ENCODE measurements at regions not wholly inside any gene's neighbourhood (a gene's known extent, or its start where the extent isn't known, plus 50 kb on each side); places are given as distances from the start of the nearest gene placed in this dataset.

DNA sequence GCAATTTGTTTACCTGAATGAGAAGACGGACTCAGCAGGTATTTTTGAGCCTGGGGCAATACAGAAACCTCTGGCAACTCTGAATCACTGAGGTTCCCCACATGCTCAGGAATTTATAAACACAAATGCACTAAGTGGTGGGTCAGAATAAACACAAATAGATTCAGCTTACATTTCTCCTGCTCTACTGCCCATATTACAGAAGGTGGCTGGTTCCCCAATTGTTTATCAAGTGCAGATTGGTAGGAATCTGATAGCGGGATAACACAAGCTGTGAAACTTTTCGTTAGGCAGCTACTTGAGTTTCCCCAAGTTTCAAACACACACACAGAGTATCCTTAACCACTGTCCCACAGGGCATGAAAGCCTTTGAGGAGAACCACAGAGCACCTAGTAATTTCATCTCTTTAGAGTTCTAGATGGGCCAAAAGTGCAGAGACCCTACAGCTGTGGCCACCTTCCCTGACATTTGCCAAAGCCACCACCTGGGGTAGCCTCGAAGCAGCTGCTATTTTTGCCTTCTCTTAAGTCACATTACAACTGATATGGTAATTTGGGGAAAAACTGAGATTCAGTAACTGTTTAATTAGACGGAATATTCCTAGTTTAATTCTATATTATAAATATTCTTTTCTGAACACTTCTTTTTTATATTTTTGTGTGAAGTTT, 204.2 kb upstream of the PTCHD4 start:
- no peaks in the 10 kb centered on the region for H3K36me3 ChIP-seq (ENCODE audit: insufficient read depth, low read length)
- H3K27me3 ChIP-seq (ENCODE audit: insufficient read depth, low read length, poor library complexity, severe bottlenecking), result no peaks in the 10 kb centered on the region
- CTCF ChIA-PET, result no interaction called here
- no peaks in the 10 kb centered on the region for H3K36me3 Mint-ChIP-seq
- H3K4me3 Mint-ChIP-seq, result no peak overlapping the region
- no peaks in the 10 kb centered on the region for H3K4me1 Mint-ChIP-seq
- no peak overlapping the region for H3K27ac Mint-ChIP-seq
- POLR2A ChIA-PET, result no interaction called here
- H3K4me1 ChIP-seq (ENCODE audit: insufficient read depth, low read length), result no peaks in the 10 kb centered on the region
- H3K4me3 ChIP-seq (ENCODE audit: low read length), result no peak overlapping the region
- DNase-seq, result no peak
- H3K9me3 Mint-ChIP-seq, result peaks cover 0 to 23% (median 4%) of the 10 kb centered on the region in 5 donors
- H3K9me3 ChIP-seq (ENCODE audit: low read length), result no peaks in the 10 kb centered on the region
- H3K27me3 Mint-ChIP-seq, result no peaks in the 10 kb centered on the region
- no peak overlapping the region for H3K27ac ChIP-seq (ENCODE audit: low read depth, low read length)

DNA sequence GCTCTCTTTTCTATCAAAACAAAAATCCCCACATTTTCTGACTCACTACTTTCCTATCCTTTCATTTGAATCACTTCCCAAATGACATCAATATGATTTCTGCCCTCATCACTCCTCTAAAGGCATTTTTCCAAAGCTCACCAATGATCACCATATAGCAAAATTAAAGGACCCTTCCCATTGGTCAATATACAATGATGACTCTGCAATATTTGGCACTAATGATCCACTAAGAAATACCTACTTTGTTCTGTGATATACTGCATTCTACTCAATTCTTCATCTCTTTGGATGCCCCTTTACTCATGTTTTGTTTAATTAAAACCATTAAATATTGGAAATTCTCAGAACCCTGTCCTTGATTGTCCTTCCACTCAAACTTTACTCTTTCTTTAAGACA, 200.3 kb upstream of the PTCHD4 start:
- Mint-ChIP-seq H3K27ac (no peak overlapping the region), H3K9me3 (peaks cover 0 to 20% (median 5%) of the 10 kb centered on the region in 5 donors), H3K4me3 (no peak overlapping the region), H3K4me1 (no peaks in the 10 kb centered on the region), H3K36me3 (no peaks in the 10 kb centered on the region), H3K27me3 (no peaks in the 10 kb centered on the region)
- ChIA-PET CTCF (no interaction called here), POLR2A (no interaction called here)
- Histone ChIP-seq H3K36me3 (ENCODE audit: insufficient read depth, low read length) (no peaks in the 10 kb centered on the region), H3K9me3 (ENCODE audit: low read length) (no peaks in the 10 kb centered on the region), H3K4me1 (ENCODE audit: insufficient read depth, low read length) (no peaks in the 10 kb centered on the region), H3K27ac (ENCODE audit: low read depth, low read length) (no peak overlapping the region), H3K4me3 (ENCODE audit: low read length) (no peak overlapping the region), H3K27me3 (ENCODE audit: insufficient read depth, low read length, poor library complexity, severe bottlenecking) (no peaks in the 10 kb centered on the region)
- DNase-seq, result no peak

DNA sequence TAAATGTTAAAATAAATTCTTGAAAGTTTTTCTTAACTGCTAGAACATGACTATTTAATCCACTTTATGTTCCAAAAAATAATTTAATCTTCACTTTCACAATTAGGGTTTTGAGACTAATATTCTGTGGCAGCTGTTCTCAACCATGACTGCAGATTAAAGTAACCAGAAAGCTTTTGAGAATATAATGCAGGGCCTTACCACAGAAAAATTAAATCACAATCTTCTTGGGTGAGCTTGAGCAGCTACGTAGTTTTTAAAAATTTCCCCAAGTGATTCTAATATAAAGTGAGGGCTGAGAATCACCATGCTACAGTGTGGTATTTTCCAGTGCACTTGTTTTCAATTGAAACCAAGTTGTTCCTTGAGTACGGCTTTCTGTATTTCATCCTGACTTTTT, 196.6 kb upstream of the PTCHD4 start:
- H3K27me3 Mint-ChIP-seq, result no peaks in the 10 kb centered on the region
- H3K9me3 Mint-ChIP-seq, result peaks cover 2 to 22% (median 5%) of the 10 kb centered on the region in 5 donors
- DNase-seq, result no peak
- H3K27me3 ChIP-seq (ENCODE audit: insufficient read depth, low read length, poor library complexity, severe bottlenecking), result no peaks in the 10 kb centered on the region
- no peaks in the 10 kb centered on the region for H3K36me3 ChIP-seq (ENCODE audit: insufficient read depth, low read length)
- no peak overlapping the region for H3K27ac ChIP-seq (ENCODE audit: low read depth, low read length)
- H3K36me3 Mint-ChIP-seq, result no peaks in the 10 kb centered on the region
- H3K4me3 Mint-ChIP-seq, result no peak overlapping the region
- POLR2A ChIA-PET, result no interaction called here
- CTCF ChIA-PET, result no interaction called here
- no peaks in the 10 kb centered on the region for H3K9me3 ChIP-seq (ENCODE audit: low read length)
- no peak overlapping the region for H3K27ac Mint-ChIP-seq
- no peak overlapping the region for H3K4me3 ChIP-seq (ENCODE audit: low read length)
- H3K4me1 Mint-ChIP-seq, result no peaks in the 10 kb centered on the region
- H3K4me1 ChIP-seq (ENCODE audit: insufficient read depth, low read length), result no peaks in the 10 kb centered on the region

DNA sequence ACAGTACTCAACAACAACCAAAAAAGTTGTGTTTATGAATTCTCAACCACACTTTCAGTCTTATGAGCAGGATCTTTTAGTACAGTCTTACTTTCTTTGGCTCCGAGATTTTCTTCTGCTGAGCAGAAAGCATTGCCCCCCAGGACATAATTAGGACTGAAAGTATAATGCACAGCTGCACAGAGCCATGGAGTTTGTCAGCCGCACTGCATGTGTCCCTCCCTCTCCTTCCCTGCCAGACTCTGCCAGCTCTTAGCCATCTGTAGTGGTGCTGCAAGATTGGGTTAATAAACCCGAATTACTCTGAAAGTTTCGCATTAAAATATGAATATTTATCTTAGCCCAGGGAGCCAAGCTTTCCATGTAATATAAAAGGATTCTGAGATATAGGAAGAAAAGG, 179.6 kb upstream of the PTCHD4 start:
- Histone ChIP-seq H3K4me1 (ENCODE audit: insufficient read depth, low read length) (no peaks in the 10 kb centered on the region), H3K36me3 (ENCODE audit: insufficient read depth, low read length) (no peaks in the 10 kb centered on the region), H3K27me3 (ENCODE audit: insufficient read depth, low read length, poor library complexity, severe bottlenecking) (no peaks in the 10 kb centered on the region), H3K4me3 (ENCODE audit: low read length) (no peak overlapping the region), H3K9me3 (ENCODE audit: low read length) (no peaks in the 10 kb centered on the region), H3K27ac (ENCODE audit: low read depth, low read length) (no peak overlapping the region)
- H3K9me3 Mint-ChIP-seq, result peaks cover 9 to 33% (median 15%) of the 10 kb centered on the region in 5 donors
- H3K27ac Mint-ChIP-seq, result no peak overlapping the region
- ChIA-PET POLR2A (no interaction called here), CTCF (no interaction called here)
- no peak overlapping the region for H3K4me3 Mint-ChIP-seq
- no peaks in the 10 kb centered on the region for H3K36me3 Mint-ChIP-seq
- no peaks in the 10 kb centered on the region for H3K27me3 Mint-ChIP-seq
- no peak for DNase-seq
- no peaks in the 10 kb centered on the region for H3K4me1 Mint-ChIP-seq

DNA sequence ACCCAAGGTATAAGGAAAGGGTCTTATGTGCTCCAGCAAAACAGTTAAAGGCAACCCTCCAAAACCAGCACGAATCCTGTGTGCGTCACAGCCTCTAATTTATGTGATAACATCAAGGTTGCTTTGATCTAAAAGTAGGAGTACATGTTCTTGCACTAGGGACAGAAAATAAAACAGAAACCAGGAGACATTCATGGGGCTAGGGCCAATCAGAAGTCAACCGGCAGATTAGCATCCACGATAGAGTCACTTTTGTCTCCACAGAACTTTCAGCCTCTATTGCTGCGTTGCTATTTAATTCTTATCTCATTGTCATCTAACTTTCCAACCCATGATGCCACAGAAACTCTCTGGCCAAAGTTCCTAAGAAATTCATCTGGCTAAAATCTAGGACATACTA, 178.8 kb upstream of the PTCHD4 start:
- Histone ChIP-seq H3K27me3 (ENCODE audit: insufficient read depth, low read length, poor library complexity, severe bottlenecking) (no peaks in the 10 kb centered on the region), H3K27ac (ENCODE audit: low read depth, low read length) (no peak overlapping the region), H3K4me3 (ENCODE audit: low read length) (no peak overlapping the region), H3K36me3 (ENCODE audit: insufficient read depth, low read length) (no peaks in the 10 kb centered on the region), H3K9me3 (ENCODE audit: low read length) (no peaks in the 10 kb centered on the region), H3K4me1 (ENCODE audit: insufficient read depth, low read length) (no peaks in the 10 kb centered on the region)
- Mint-ChIP-seq H3K36me3 (no peaks in the 10 kb centered on the region), H3K27ac (no peak overlapping the region), H3K27me3 (no peaks in the 10 kb centered on the region), H3K9me3 (peaks cover 9 to 40% (median 16%) of the 10 kb centered on the region in 5 donors), H3K4me3 (no peak overlapping the region), H3K4me1 (no peaks in the 10 kb centered on the region)
- no peak for DNase-seq
- ChIA-PET POLR2A (no interaction called here), CTCF (no interaction called here)

DNA sequence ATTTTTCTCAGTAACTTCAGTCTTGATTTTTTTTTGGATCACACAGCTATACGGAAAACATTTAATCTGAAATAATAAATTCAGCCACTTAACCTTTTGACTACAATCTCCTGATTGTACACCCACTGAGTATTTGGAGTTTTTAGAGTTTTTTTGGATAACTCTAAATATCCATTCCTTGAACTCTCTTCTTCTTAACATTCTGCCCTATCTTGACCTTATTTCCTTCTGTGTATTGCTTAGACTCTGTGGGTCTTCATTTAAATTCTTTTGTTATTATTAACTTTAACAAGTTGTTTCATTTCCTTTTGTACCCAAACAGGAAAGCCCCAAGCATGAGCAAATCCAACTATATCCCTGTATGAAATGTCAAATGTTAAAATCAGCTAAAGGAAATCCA, 170.2 kb upstream of the PTCHD4 start:
- no peak for DNase-seq
- Histone ChIP-seq H3K27ac (ENCODE audit: low read depth, low read length) (no peak overlapping the region), H3K27me3 (ENCODE audit: insufficient read depth, low read length, poor library complexity, severe bottlenecking) (no peaks in the 10 kb centered on the region), H3K36me3 (ENCODE audit: insufficient read depth, low read length) (no peaks in the 10 kb centered on the region), H3K4me3 (ENCODE audit: low read length) (no peak overlapping the region), H3K4me1 (ENCODE audit: insufficient read depth, low read length) (no peaks in the 10 kb centered on the region), H3K9me3 (ENCODE audit: low read length) (no peaks in the 10 kb centered on the region)
- H3K9me3 Mint-ChIP-seq, result peaks cover 0 to 27% (median 4%) of the 10 kb centered on the region in 5 donors
- no peak overlapping the region for H3K4me3 Mint-ChIP-seq
- no peaks in the 10 kb centered on the region for H3K36me3 Mint-ChIP-seq
- POLR2A ChIA-PET, result no interaction called here
- H3K27me3 Mint-ChIP-seq, result no peaks in the 10 kb centered on the region
- CTCF ChIA-PET, result no interaction called here
- H3K4me1 Mint-ChIP-seq, result no peaks in the 10 kb centered on the region
- H3K27ac Mint-ChIP-seq, result no peak overlapping the region

DNA sequence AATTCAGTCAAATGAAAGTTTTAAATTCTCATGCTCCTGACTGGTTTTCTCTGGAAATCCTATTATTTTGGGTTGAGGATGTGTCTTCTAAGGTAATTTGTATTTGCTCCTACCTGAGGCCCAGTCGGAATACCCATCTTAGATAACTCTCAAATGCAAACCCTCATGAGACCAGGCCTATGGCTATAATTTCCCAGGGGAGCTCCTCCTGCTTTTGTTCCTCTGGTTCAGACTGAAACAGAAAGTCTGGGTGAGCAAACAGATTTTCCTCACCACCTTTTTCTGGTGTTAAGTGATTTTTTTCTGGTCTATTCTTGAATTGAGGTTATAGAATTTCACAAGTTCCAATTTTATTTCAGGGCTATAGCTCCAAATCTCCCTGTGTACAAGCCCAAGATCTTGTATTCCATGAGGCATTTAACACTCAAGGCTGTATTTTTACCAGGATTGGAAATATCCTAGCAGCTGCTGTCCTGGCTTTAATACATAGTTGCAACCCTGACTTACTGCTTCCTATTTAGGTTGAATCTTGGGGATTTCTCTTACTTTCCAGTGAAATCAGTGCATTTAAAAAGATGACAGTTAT, 169.1 kb upstream of the PTCHD4 start:
- Histone ChIP-seq H3K36me3 (ENCODE audit: insufficient read depth, low read length) (no peaks in the 10 kb centered on the region), H3K4me3 (ENCODE audit: low read length) (no peak overlapping the region), H3K27me3 (ENCODE audit: insufficient read depth, low read length, poor library complexity, severe bottlenecking) (no peaks in the 10 kb centered on the region), H3K9me3 (ENCODE audit: low read length) (no peaks in the 10 kb centered on the region), H3K27ac (ENCODE audit: low read depth, low read length) (no peak overlapping the region), H3K4me1 (ENCODE audit: insufficient read depth, low read length) (no peaks in the 10 kb centered on the region)
- no peak overlapping the region for H3K4me3 Mint-ChIP-seq
- DNase-seq, result no peak
- no peaks in the 10 kb centered on the region for H3K4me1 Mint-ChIP-seq
- H3K27ac Mint-ChIP-seq, result no peak overlapping the region
- H3K27me3 Mint-ChIP-seq, result no peaks in the 10 kb centered on the region
- ChIA-PET POLR2A (no interaction called here), CTCF (no interaction called here)
- no peaks in the 10 kb centered on the region for H3K36me3 Mint-ChIP-seq
- peaks cover 3 to 16% (median 4%) of the 10 kb centered on the region in 5 donors for H3K9me3 Mint-ChIP-seq

DNA sequence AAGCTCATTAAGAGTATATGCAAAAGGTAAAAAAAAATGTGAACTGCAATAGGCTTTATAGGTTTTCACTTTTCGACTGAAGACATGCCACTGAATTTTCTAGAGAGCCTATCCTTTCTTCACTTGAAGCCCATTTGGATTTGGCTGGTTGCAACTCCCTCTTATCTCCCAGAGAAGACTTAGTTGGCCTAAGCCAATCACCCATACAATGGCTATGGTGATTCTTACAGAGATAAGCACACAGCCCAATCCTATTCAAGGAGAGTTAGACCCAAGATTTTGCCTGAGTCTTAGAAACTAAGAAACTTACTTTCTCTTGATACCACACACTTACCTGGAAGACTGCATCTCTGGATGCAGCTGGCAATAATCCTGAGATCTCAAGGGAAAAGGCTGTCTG, 167.3 kb upstream of the PTCHD4 start:
- Mint-ChIP-seq H3K4me1 (no peaks in the 10 kb centered on the region), H3K36me3 (no peaks in the 10 kb centered on the region), H3K4me3 (no peak overlapping the region), H3K9me3 (peaks cover 2 to 6% (median 4%) of the 10 kb centered on the region in 5 donors), H3K27ac (no peak overlapping the region), H3K27me3 (no peaks in the 10 kb centered on the region)
- Histone ChIP-seq H3K27me3 (ENCODE audit: insufficient read depth, low read length, poor library complexity, severe bottlenecking) (no peaks in the 10 kb centered on the region), H3K27ac (ENCODE audit: low read depth, low read length) (no peak overlapping the region), H3K36me3 (ENCODE audit: insufficient read depth, low read length) (no peaks in the 10 kb centered on the region), H3K4me1 (ENCODE audit: insufficient read depth, low read length) (no peaks in the 10 kb centered on the region), H3K4me3 (ENCODE audit: low read length) (no peak overlapping the region), H3K9me3 (ENCODE audit: low read length) (no peaks in the 10 kb centered on the region)
- POLR2A ChIA-PET, result no interaction called here
- no peak for DNase-seq
- CTCF ChIA-PET, result no interaction called here

Data from CD8-positive, alpha-beta memory T cell (primary cell).